ENCODE measurements at regions not wholly inside any gene's neighbourhood (a gene's known extent, or its start where the extent isn't known, plus 50 kb on each side); places are given as distances from the start of the nearest gene placed in this dataset.

DNA sequence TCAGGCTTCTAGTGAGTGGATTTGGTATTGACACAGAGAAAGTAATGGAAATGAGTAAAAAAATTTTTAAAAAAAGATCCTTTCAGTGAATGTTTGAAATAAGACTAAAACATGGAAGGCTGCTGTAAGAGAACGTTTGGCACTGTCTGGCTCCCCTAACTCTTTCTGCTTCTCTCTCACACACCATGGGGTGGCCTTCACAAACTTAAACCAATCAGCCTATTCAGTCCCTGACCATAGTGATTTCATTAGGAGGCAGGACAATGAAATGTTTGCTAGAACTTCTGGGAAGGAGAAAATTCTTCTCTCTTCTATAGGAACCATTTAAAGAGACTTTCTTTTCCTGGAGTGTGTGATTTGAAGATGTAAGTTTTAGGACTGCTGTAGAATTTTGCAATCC lies 84.2 kb upstream of the GRIN2B start (continued):
- TF ChIP-seq, protein P1, sequence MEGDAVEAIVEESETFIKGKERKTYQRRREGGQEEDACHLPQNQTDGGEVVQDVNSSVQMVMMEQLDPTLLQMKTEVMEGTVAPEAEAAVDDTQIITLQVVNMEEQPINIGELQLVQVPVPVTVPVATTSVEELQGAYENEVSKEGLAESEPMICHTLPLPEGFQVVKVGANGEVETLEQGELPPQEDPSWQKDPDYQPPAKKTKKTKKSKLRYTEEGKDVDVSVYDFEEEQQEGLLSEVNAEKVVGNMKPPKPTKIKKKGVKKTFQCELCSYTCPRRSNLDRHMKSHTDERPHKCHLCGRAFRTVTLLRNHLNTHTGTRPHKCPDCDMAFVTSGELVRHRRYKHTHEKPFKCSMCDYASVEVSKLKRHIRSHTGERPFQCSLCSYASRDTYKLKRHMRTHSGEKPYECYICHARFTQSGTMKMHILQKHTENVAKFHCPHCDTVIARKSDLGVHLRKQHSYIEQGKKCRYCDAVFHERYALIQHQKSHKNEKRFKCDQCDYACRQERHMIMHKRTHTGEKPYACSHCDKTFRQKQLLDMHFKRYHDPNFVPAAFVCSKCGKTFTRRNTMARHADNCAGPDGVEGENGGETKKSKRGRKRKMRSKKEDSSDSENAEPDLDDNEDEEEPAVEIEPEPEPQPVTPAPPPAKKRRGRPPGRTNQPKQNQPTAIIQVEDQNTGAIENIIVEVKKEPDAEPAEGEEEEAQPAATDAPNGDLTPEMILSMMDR (IDR thresholded peaks at IDR 0.05; ENCODE audit: low read depth, low read length, missing input control), result no peak
- TF ChIP-seq, protein P2, sequence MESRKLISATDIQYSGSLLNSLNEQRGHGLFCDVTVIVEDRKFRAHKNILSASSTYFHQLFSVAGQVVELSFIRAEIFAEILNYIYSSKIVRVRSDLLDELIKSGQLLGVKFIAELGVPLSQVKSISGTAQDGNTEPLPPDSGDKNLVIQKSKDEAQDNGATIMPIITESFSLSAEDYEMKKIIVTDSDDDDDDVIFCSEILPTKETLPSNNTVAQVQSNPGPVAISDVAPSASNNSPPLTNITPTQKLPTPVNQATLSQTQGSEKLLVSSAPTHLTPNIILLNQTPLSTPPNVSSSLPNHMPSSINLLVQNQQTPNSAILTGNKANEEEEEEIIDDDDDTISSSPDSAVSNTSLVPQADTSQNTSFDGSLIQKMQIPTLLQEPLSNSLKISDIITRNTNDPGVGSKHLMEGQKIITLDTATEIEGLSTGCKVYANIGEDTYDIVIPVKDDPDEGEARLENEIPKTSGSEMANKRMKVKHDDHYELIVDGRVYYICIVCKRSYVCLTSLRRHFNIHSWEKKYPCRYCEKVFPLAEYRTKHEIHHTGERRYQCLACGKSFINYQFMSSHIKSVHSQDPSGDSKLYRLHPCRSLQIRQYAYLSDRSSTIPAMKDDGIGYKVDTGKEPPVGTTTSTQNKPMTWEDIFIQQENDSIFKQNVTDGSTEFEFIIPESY (IDR thresholded peaks at IDR 0.05), result no peak
- no peak for TF ChIP-seq HNF4A (conservative IDR thresholded peaks at IDR 0.05)
- TF ChIP-seq JUND (IDR thresholded peaks at IDR 0.05), result no peak
- no peak for TF ChIP-seq TAF1 (conservative IDR thresholded peaks at IDR 0.05)

DNA sequence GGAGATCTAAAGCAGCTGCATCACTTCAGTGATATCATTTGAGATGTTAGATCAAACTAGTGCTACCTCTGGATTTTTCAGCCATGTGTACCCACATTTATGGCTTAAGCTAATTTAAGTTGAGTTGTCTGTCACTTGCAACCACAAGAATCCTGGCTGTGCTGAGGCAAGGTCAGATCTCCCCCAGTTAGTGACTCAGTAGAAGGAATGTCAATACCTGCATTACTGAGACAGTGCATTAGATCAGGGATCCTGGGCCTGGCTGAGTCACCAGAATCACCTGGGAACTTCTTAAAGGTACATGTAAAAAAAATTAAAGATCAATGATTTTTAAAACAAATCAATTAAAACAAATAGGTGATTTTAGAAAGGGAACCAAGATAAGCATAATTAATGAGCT lies 84.6 kb upstream of the GRIN2B start:
- no peaks in the 10 kb centered on the region for H3K36me3 ChIP-seq (ENCODE audit: control insufficient read depth in 4 of 4, insufficient read depth in 3 of 4, low read depth in 1 of 4, low read length in 3 of 4)
- H3K27me3 ChIP-seq (ENCODE audit: control insufficient read depth in 4 of 4, insufficient read depth in 4 of 4, low read length in 3 of 4), result no peaks in the 10 kb centered on the region
- H3K4me1 ChIP-seq (ENCODE audit: control insufficient read depth in 4 of 4, insufficient read depth in 4 of 4, low read length in 3 of 4), result no peaks in the 10 kb centered on the region
- no peaks in the 10 kb centered on the region for H3K9me3 ChIP-seq (ENCODE audit: control insufficient read depth in 4 of 4, low read length in 3 of 4)
- no peak for DNase-seq (ENCODE audit: low spot score)
- H3K4me3 ChIP-seq (ENCODE audit: low read depth in 1 of 3, low read length in 3 of 3), result no peak overlapping the region
- H3K9ac ChIP-seq (ENCODE audit: low read depth in 1 of 2, low read length in 2 of 2), result no peak overlapping the region
- TF ChIP-seq YY1 (IDR thresholded peaks at IDR 0.05) (no peak), HNF4A (conservative IDR thresholded peaks at IDR 0.05) (no peak), JUND (IDR thresholded peaks at IDR 0.05) (no peak), SP1 (IDR thresholded peaks at IDR 0.05) (no peak), FOXA1 (IDR thresholded peaks at IDR 0.05) (no peak)
- H3K27ac ChIP-seq (ENCODE audit: low read depth in 1 of 2, low read length in 2 of 2), result no peak overlapping the region

DNA sequence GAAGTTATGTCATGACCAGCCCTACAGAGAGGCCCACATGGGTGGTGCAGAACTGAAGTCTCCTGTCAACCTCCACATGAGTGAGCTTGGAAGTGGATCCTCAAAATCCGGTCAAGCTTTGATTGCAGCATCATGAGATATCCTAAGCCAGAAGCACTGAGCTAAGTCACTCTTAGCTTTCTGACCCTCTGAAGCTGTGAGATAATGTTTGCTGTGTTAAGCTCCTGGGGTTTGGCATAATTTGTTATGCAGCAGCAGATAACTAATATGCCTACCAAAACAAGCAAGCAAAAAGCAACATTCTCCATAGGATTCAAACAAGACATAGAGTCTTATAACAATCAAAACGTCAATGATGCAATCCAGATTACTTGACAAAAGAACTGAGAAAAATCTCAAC lies 87.6 kb upstream of the GRIN2B start:
- WGBS, result 78% methylated on average over 2 of the region's 2 CpGs
- no peaks in the 10 kb centered on the region for H3K9me3 ChIP-seq (ENCODE audit: control insufficient read depth in 4 of 4, low read length in 3 of 4)
- no peak for DNase-seq (ENCODE audit: low spot score)
- no peaks in the 10 kb centered on the region for H3K4me1 ChIP-seq (ENCODE audit: control insufficient read depth in 4 of 4, insufficient read depth in 4 of 4, low read length in 3 of 4)
- H3K27me3 ChIP-seq (ENCODE audit: control insufficient read depth in 4 of 4, insufficient read depth in 4 of 4, low read length in 3 of 4), result no peaks in the 10 kb centered on the region
- no peak overlapping the region for H3K9ac ChIP-seq (ENCODE audit: low read depth in 1 of 2, low read length in 2 of 2)
- H3K36me3 ChIP-seq (ENCODE audit: control insufficient read depth in 4 of 4, insufficient read depth in 3 of 4, low read depth in 1 of 4, low read length in 3 of 4), result no peaks in the 10 kb centered on the region
- no peak overlapping the region for H3K4me3 ChIP-seq (ENCODE audit: low read depth in 1 of 3, low read length in 3 of 3)
- no peak overlapping the region for H3K27ac ChIP-seq (ENCODE audit: low read depth in 1 of 2, low read length in 2 of 2)
- TF ChIP-seq HNF4G (IDR thresholded peaks at IDR 0.05), result no peak
- TF ChIP-seq TAF1 (conservative IDR thresholded peaks at IDR 0.05), result no peak
- no peak for TF ChIP-seq FOXA1 (IDR thresholded peaks at IDR 0.05)
- TF ChIP-seq FOXA2 (IDR thresholded peaks at IDR 0.05), result no peak
- no peak for TF ChIP-seq RAD21 (IDR thresholded peaks at IDR 0.05)
- TF ChIP-seq, protein P2 (IDR thresholded peaks at IDR 0.05), result no peak
- TF ChIP-seq NR2F2 (IDR thresholded peaks at IDR 0.05), result no peak

Measured in liver (tissue), 8 donors.